IgD-negative memory B cell (primary cell): ENCODE measurements at regions not wholly inside any gene's neighbourhood (a gene's known extent, or its start where the extent isn't known, plus 50 kb on each side); places are given as distances from the start of the nearest gene placed in this dataset.
A peak's percentile ranks its signal among the peaks of the same experiment; 100 is the strongest.
"Not testable (repeated sequence)": the region's sequence is repeated elsewhere in the genome, so short reads cannot be mapped to it uniquely, and the experiment has no call there.

Experiments
- H3K27ac Mint-ChIP-seq, 3 donors: one replicate each; pipeline ENCODE4 v1.8.0; 2020 to 2022; ENCODE audit warnings: mild to moderate bottlenecking in 3 of 3, mixed read lengths in 3 of 3, moderate library complexity in 1 of 3
- H3K27me3 Mint-ChIP-seq: one replicate; pipeline ENCODE4 v1.8.0; 2021; ENCODE audit warnings: mixed read lengths
- H3K36me3 Mint-ChIP-seq: one replicate; pipeline ENCODE4 v1.8.0; 2020; ENCODE audit warnings: mild to moderate bottlenecking, mixed read lengths
- H3K4me1 Mint-ChIP-seq, 3 donors: one replicate each; pipeline ENCODE4 v1.8.0; 2020 to 2022; ENCODE audit warnings: mixed read lengths in 3 of 3, mild to moderate bottlenecking in 1 of 3
- H3K4me3 Mint-ChIP-seq, 4 donors: one replicate each; pipeline ENCODE4 v1.8.0; 2020 to 2022; ENCODE audit warnings: mild to moderate bottlenecking in 4 of 4, mixed read lengths in 4 of 4, moderate library complexity in 3 of 4
- H3K9me3 Mint-ChIP-seq, 3 donors: one replicate each; pipeline ENCODE4 v1.8.0; 2020 to 2021; ENCODE audit warnings: mixed read lengths in 3 of 3, mild to moderate bottlenecking in 1 of 3

GRCh38 chr5:115751176-115751575 is 65.3 kb downstream of the CDO1 start:
- H3K4me3 Mint-ChIP-seq = no peak overlapping the region

DNA sequence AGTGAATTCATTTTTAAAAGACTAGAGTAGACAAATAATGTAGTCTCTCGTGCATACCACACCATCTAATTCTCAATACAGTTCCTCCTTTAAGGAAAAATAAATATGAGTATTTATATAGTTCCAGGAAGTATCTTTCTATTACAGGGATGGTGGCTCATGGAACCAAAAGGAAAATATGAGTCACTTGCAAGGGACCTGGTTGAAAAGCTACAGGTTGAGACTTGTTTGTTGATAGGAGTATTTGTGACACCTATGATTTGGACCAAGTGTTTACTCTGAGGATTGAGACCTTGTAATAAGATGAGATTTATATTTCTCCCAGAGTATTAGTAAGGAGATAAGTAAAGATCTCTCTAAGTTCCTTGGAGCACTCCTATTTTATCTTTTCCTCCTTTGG is 67.4 kb downstream of the CDO1 start:
- H3K9me3 Mint-ChIP-seq = peaks cover 0 to 9% (median 3%) of the 10 kb centered on the region in 3 donors
- H3K36me3 Mint-ChIP-seq = no peaks in the 10 kb centered on the region
- H3K4me3 Mint-ChIP-seq = no peak overlapping the region
- peaks cover 5% of the 10 kb centered on the region for H3K27me3 Mint-ChIP-seq
- H3K27ac Mint-ChIP-seq = no peak overlapping the region
- no peaks in the 10 kb centered on the region for H3K4me1 Mint-ChIP-seq

More at GRCh38 chr5:115751176-115751575, 65.3 kb downstream of the CDO1 start:
- Mint-ChIP-seq H3K9me3 (peaks cover 0 to 3% (median 0%) of the 10 kb centered on the region in 3 donors), H3K36me3 (peaks cover 2% of the 10 kb centered on the region), H3K27ac (peak overlapping the region in 1 of 3 donors; percentile 55), H3K4me1 (no peaks in the 10 kb centered on the region), H3K27me3 (peaks cover 3% of the 10 kb centered on the region)

- H3K4me3 Mint-ChIP-seq, H3K27ac Mint-ChIP-seq, H3K36me3 Mint-ChIP-seq: not testable (repeated sequence)
- H3K4me1 Mint-ChIP-seq = peaks cover 8 to 14% (median 8%) of the 10 kb centered on the region in 3 donors
- peaks cover 15% of the 10 kb centered on the region for H3K27me3 Mint-ChIP-seq
- peaks cover 7 to 21% (median 15%) of the 10 kb centered on the region in 3 donors for H3K9me3 Mint-ChIP-seq
These were observed 77.2 kb downstream of the CDO1 start for GRCh38 chr5:115739245-115739644.

DNA sequence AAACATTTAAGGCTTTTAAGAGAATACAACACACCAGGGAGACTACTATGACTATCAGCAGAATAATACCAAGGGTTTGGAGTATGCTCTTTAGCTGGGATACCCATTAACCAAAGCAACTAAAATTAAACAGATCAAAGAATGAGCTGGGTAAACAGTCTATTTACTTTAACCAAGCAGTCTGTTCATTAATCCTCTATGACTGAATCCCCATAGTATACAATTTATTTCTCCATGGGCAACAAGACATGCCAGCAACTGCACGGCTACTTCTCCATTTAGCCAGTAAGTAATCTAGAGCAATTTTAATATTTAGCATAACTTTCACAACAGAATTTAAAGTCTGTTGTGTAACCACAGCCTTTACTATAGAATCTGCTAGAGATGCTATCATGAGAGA is 77.6 kb downstream of the CDO1 start:
- Mint-ChIP-seq H3K36me3 (peaks cover 3% of the 10 kb centered on the region), H3K27me3 (peaks cover 14% of the 10 kb centered on the region), H3K4me3 (no peak overlapping the region), H3K27ac (no peak overlapping the region), H3K4me1 (peaks cover 8 to 16% (median 9%) of the 10 kb centered on the region in 3 donors), H3K9me3 (peaks cover 7 to 17% (median 15%) of the 10 kb centered on the region in 3 donors)

- peaks cover 0 to 6% (median 5%) of the 10 kb centered on the region in 3 donors for H3K9me3 Mint-ChIP-seq
- peaks cover 12 to 25% (median 12%) of the 10 kb centered on the region in 3 donors for H3K4me1 Mint-ChIP-seq
- H3K27ac Mint-ChIP-seq = no peak overlapping the region
- H3K36me3 Mint-ChIP-seq = peaks cover 1% of the 10 kb centered on the region
- H3K27me3 Mint-ChIP-seq = peaks cover 10% of the 10 kb centered on the region
- no peak overlapping the region for H3K4me3 Mint-ChIP-seq
These were observed 79.0 kb downstream of the CDO1 start for GRCh38 chr5:115737452-115737851.

DNA sequence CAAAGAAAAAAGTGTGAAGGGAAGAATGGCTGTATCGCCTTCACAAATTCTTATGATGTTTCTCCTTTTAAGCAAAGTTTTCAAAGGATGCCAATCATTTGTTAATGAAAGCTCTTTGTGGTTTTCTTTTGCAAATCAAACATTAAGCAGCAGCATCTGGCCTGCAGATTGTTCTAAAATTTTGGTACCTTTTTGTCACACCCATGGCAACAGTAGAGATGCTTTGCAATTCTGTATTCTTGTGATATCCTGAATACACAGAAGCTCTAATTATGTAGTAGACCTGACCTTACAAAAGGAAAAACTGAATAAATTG is 79.8 kb downstream of the CDO1 start:
- Mint-ChIP-seq H3K27me3 (peaks cover 10% of the 10 kb centered on the region), H3K9me3 (peaks cover 0 to 6% (median 3%) of the 10 kb centered on the region in 3 donors), H3K4me1 (peaks cover 10 to 25% (median 12%) of the 10 kb centered on the region in 3 donors), H3K36me3 (peaks cover 1% of the 10 kb centered on the region), H3K27ac (no peak overlapping the region), H3K4me3 (no peak overlapping the region)

DNA sequence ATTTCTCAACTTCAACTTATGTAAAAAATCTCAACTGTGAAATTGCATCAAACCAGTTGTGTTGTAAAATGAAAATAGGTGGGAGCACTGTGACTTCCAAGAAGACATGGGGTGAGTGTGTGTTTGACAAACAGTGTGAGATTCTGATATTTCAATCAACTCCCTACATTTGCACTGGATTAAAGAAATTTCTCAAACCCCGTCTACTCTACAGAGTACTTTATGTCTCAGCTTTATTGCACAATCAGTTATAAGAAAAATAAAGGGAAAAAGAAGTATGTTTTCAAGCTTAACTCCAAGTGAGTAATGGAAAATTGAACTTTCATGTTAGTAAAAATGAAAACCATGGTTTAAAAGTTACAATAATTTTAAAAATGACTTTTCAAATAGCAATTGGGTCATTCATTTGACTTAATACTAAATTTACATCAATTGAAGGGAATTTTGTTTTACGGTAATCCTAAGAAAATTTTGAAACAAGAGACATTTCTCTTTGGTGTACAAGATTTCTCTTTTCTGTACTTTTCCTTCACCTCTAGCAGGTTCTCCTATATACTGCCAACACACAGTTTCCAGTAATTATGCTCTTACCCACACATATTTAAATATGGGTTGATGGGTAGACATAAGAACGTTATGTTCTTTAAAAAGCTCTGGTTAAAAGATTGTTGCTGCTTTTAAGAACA is 80.3 kb downstream of the CDO1 start:
- Mint-ChIP-seq H3K27ac (no peak overlapping the region), H3K27me3 (peaks cover 10% of the 10 kb centered on the region), H3K4me3 (peak overlapping the region in 1 of 4 donors; percentile 51), H3K9me3 (peaks cover 0 to 6% (median 3%) of the 10 kb centered on the region in 3 donors), H3K36me3 (peaks cover 1% of the 10 kb centered on the region), H3K4me1 (peaks cover 10 to 25% (median 12%) of the 10 kb centered on the region in 3 donors)

GRCh38 chr5:115735108-115735998 is 81.1 kb downstream of the CDO1 start:
- no peak overlapping the region for H3K27ac Mint-ChIP-seq
- H3K36me3 Mint-ChIP-seq = no peaks in the 10 kb centered on the region
- H3K9me3 Mint-ChIP-seq = peaks cover 0 to 3% (median under 1%) of the 10 kb centered on the region in 3 donors
- peaks cover 10 to 25% (median 12%) of the 10 kb centered on the region in 3 donors for H3K4me1 Mint-ChIP-seq
- H3K4me3 Mint-ChIP-seq = peak overlapping the region in 2 of 4 donors; percentile 49 to 51
- H3K27me3 Mint-ChIP-seq = peaks cover 10% of the 10 kb centered on the region

GRCh38 chr5:115733607-115734006 is 82.9 kb downstream of the CDO1 start:
- Mint-ChIP-seq H3K9me3 (peaks cover 0 to 3% (median 0%) of the 10 kb centered on the region in 3 donors), H3K4me1 (peaks cover 10 to 25% (median 12%) of the 10 kb centered on the region in 3 donors), H3K4me3 (peak overlapping the region in 1 of 4 donors; percentile 76), H3K36me3 (peaks cover 4% of the 10 kb centered on the region), H3K27me3 (peaks cover 11% of the 10 kb centered on the region), H3K27ac (no peak overlapping the region)

DNA sequence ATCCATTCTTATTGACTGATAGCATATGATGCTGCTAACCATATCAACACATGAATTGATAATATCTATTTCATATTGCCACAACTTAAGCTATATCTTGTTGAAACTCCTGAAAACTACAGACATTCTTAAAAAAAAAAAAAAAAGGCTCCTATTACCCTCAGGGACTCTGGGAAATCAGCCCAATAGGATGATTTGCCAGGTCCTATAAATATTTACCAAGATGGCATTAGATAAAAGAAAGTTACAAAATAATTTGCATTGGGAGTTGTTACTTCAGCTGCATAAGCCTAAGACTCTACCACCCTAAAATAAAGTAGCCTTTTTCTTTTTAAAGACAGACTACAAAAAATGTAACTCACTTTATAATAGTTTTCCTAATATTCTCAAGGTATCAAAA is 84.4 kb downstream of the CDO1 start:
- Mint-ChIP-seq H3K9me3 (no peaks in the 10 kb centered on the region), H3K27me3 (peaks cover 10% of the 10 kb centered on the region), H3K4me1 (peaks cover 10 to 25% (median 12%) of the 10 kb centered on the region in 3 donors), H3K27ac (no peak overlapping the region), H3K36me3 (peaks cover 4% of the 10 kb centered on the region), H3K4me3 (no peak overlapping the region)

GRCh38 chr5:115725522-115725921 is 90.9 kb downstream of the CDO1 start:
- H3K4me1 Mint-ChIP-seq = no peaks in the 10 kb centered on the region
- no peak overlapping the region for H3K4me3 Mint-ChIP-seq
- H3K36me3 Mint-ChIP-seq = peaks cover 4% of the 10 kb centered on the region
- H3K27me3 Mint-ChIP-seq = peaks cover 3% of the 10 kb centered on the region
- H3K9me3 Mint-ChIP-seq = peaks cover 0 to 3% (median 0%) of the 10 kb centered on the region in 3 donors
- H3K27ac Mint-ChIP-seq = no peak overlapping the region

GRCh38 chr5:115723220-115723619 is 93.2 kb downstream of the CDO1 start:
- Mint-ChIP-seq H3K36me3 (no peaks in the 10 kb centered on the region), H3K27me3 (peaks cover 6% of the 10 kb centered on the region), H3K4me1 (no peaks in the 10 kb centered on the region), H3K9me3 (peaks cover 0 to 3% (median 0%) of the 10 kb centered on the region in 3 donors), H3K27ac (no peak overlapping the region), H3K4me3 (no peak overlapping the region)

DNA sequence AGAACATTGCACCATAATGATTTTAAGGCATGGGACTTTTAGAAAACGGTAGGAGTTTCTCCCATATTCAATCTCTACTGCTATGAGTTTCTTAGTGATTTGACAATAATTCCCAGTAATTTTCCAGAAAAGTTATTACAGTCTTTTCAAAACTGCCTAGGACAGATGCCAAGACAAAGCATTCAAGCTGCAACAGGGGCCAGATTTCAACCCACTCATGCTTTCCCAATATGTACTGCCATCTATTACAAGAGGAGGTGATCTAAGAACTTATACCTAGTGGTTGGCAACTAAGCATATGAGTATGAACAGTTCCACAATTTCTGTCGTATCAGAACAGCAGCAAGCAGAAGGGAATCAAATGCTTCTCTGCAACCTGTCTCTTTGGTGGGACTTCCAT is 95.1 kb upstream of the TMED7 start:
- Mint-ChIP-seq H3K9me3 (peaks cover 0 to 3% (median 0%) of the 10 kb centered on the region in 3 donors), H3K27me3 (peaks cover 8% of the 10 kb centered on the region), H3K27ac (no peak overlapping the region), H3K4me3 (no peak overlapping the region), H3K36me3 (no peaks in the 10 kb centered on the region), H3K4me1 (no peaks in the 10 kb centered on the region)

GRCh38 chr5:115718927-115719326 is 93.1 kb upstream of the TMED7 start:
- peaks cover 8% of the 10 kb centered on the region for H3K27me3 Mint-ChIP-seq
- H3K4me3 Mint-ChIP-seq = no peak overlapping the region
- H3K4me1 Mint-ChIP-seq = no peaks in the 10 kb centered on the region
- no peaks in the 10 kb centered on the region for H3K9me3 Mint-ChIP-seq
- no peak overlapping the region for H3K27ac Mint-ChIP-seq
- no peaks in the 10 kb centered on the region for H3K36me3 Mint-ChIP-seq

DNA sequence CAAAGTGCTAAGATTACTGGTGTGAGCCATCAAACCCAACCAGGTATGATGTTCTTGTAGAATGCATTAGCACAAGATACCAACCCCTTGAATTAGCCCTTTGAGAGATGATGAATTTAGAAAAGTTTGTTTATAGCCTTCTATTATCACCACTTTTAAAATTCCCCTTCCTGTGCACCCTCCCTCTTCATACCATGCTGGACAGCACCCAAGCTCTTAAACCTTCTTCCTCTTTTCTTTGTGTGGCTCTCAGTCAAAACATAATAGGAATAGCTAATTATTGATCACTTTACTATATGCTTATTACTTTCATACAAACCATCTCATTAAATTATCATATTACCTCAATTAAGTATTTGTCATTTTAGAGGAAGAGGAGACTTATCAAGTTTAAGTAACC is 87.6 kb upstream of the TMED7 start:
- H3K27me3 Mint-ChIP-seq = peaks cover 5% of the 10 kb centered on the region
- no peak overlapping the region for H3K27ac Mint-ChIP-seq
- H3K9me3 Mint-ChIP-seq = peaks cover 1 to 12% (median 6%) of the 10 kb centered on the region in 3 donors
- no peaks in the 10 kb centered on the region for H3K4me1 Mint-ChIP-seq
- H3K4me3 Mint-ChIP-seq = no peak overlapping the region
- H3K36me3 Mint-ChIP-seq = peaks cover 2% of the 10 kb centered on the region
